HepG2 (cell line): ENCODE measurements at regions not wholly inside any gene's neighbourhood (a gene's known extent, or its start where the extent isn't known, plus 50 kb on each side); places are given as distances from the start of the nearest gene placed in this dataset.

Experiments
- ATAC-seq: fragments of 200-7000 bp; cut with Tn5 transposase; 3 replicates; pipeline ENCODE4 v1.9.1; 2020; ENCODE audit warnings: mild to moderate bottlenecking, moderate library complexity
- BruUV-seq: library from RNA; stranded (reverse); fragments of 400-500 nt; replicated peaks from 2 replicates; lab custom pipeline; 2021; lab: Mats Ljungman, UMichigan
- CTCF ChIA-PET: fragments of 300-600 bp; formaldehyde crosslinking; extraction: SDS; loops from one replicate; lab custom pipeline; 2021; ENCODE audit warnings: low total read pairs, inconsistent platforms, low intra/inter-chr PET ratio; lab: Yijun Ruan, JAX
- POLR2A ChIA-PET: fragments of 350-600 bp; sonication (Branson Sonifier 250); formaldehyde crosslinking; loops from one replicate; lab custom pipeline; 2020; ENCODE audit warnings: antibody characterized with exemption, inconsistent platforms; lab: Yijun Ruan, JAX
- DNase-seq: peaks from one replicate; pipeline ENCODE4 v3.0.0-alpha.2; 2015; ENCODE audit warnings: low spot score
- FAIRE-seq: peaks from 3 replicates; lab custom pipeline; 2011; peaks lifted over from hg19 to GRCh38; lab: Jason Lieb, UNC
- H2AFZ ChIP-seq: one replicate; pipeline ENCODE4 v1.6.1; 2011; ENCODE audit warnings: low read length, inconsistent platforms
- H3K27ac ChIP-seq: fragments of 300-600 bp; 3 replicates; pipeline ENCODE4 v1.8.0; 2011; ENCODE audit warnings: mixed run types, mild to moderate bottlenecking, mixed read lengths, low read length, inconsistent platforms; ENCODE audit not compliant: insufficient read depth; ENCODE audit errors: extremely low read length
- H3K27me3 ChIP-seq, 2 experiments: fragments of 200-600 bp in 1 of 2; 2 replicates in 1 of 2; 3 replicates in 1 of 2; pipeline versions ENCODE4 v1.6.0 to v1.8.0; 2011; ENCODE audit warnings: low read length in 2 of 2, mild to moderate bottlenecking in 2 of 2, moderate library complexity in 2 of 2, inconsistent platforms in 1 of 2; ENCODE audit not compliant: insufficient read depth in 2 of 2, control insufficient read depth in 1 of 2
- H3K36me3 ChIP-seq, 2 experiments: fragments of 200-600 bp in 1 of 2; replicated peaks in 1 of 2; 2 replicates in 1 of 2; 3 replicates in 1 of 2; pipeline versions ENCODE4 v1.5.1 to v1.8.0; 2011; ENCODE audit warnings: low read length in 2 of 2, inconsistent platforms in 1 of 2; ENCODE audit not compliant: insufficient read depth in 2 of 2, control insufficient read depth in 1 of 2
- H3K4me1 ChIP-seq: 2 replicates; pipeline ENCODE4 v1.5.1; 2012; ENCODE audit warnings: low read length, inconsistent platforms; ENCODE audit not compliant: insufficient read depth
- H3K4me2 ChIP-seq: 2 replicates; pipeline ENCODE4 v1.6.0; 2011; ENCODE audit warnings: low read depth, low read length, inconsistent platforms
- H3K4me3 ChIP-seq, 3 experiments: fragments of 200-600 bp in 1 of 3; sonication (generic), shearing (Covaris generic) in 1 of 3; replicated peaks in 1 of 3; 2 replicates each; pipeline ENCODE4 v1.5.1; 2011 to 2016; ENCODE audit warnings: low read length in 3 of 3, inconsistent platforms in 2 of 3, low read depth in 2 of 3, mild to moderate bottlenecking in 2 of 3, control low read depth in 1 of 3, mixed read lengths in 1 of 3; ENCODE audit not compliant: insufficient read depth in 1 of 3
- H3K79me2 ChIP-seq: one replicate; pipeline ENCODE4 v1.6.1; 2011; ENCODE audit warnings: low read length, inconsistent platforms; ENCODE audit not compliant: insufficient read depth
- H3K9ac ChIP-seq: 2 replicates; pipeline ENCODE4 v1.6.0; 2011; ENCODE audit warnings: mild to moderate bottlenecking, low read depth, low read length, inconsistent platforms; ENCODE audit not compliant: insufficient read depth
- H3K9me3 ChIP-seq: 2 replicates; pipeline ENCODE4 v1.5.1; 2012; ENCODE audit warnings: mild to moderate bottlenecking, low read length
- H4K20me1 ChIP-seq: 2 replicates; pipeline ENCODE4 v1.6.0; 2011; ENCODE audit warnings: inconsistent platforms, mild to moderate bottlenecking, low read length, moderate library complexity; ENCODE audit not compliant: insufficient read depth
- CENPX ChIP-seq: sonication (generic); formaldehyde crosslinking; IDR thresholded peaks from 2 replicates; pipeline ENCODE4 v1.9.0; 2021; ENCODE audit warnings: mild to moderate bottlenecking, missing genetic modification reagents, moderate library complexity
- GABPA ChIP-seq, 2 experiments: IDR thresholded peaks; 2 replicates each; pipeline ENCODE4 v1.6.1; 2011 to 2016; ENCODE audit warnings: low read depth in 2 of 2, low read length in 1 of 2, missing biosample characterization in 1 of 2, missing genetic modification characterization in 1 of 2
- HOXD1 ChIP-seq: sonication (generic); formaldehyde crosslinking; IDR thresholded peaks from 2 replicates; pipeline ENCODE4 v1.5.0; 2020; ENCODE audit warnings: missing genetic modification reagents
- NFATC3 ChIP-seq: sonication (generic); formaldehyde crosslinking; IDR thresholded peaks from 2 replicates; pipeline ENCODE4 v1.5.1; 2020; ENCODE audit warnings: mild to moderate bottlenecking, missing genetic modification reagents
- ZFP36L2 ChIP-seq: sonication (generic); formaldehyde crosslinking; IDR thresholded peaks from 2 replicates; pipeline ENCODE4 v1.4.0; 2020; ENCODE audit warnings: missing genetic modification reagents
- ZKSCAN5 ChIP-seq: sonication (generic); formaldehyde crosslinking; IDR thresholded peaks from 2 replicates; pipeline ENCODE4 v1.5.1; 2020; ENCODE audit warnings: mild to moderate bottlenecking, missing genetic modification reagents
- ZNF577 ChIP-seq: sonication (generic); formaldehyde crosslinking; IDR thresholded peaks from 2 replicates; pipeline ENCODE4 v1.4.0; 2020; ENCODE audit warnings: mild to moderate bottlenecking, low read depth, missing genetic modification reagents, borderline replicate concordance
- WGBS: methylation state at CpG from one replicate; pipeline ENCODE4 v1.1.6; 2017; ENCODE audit warnings: low lambda C conversion rate; 5-methylcytosine and 5-hydroxymethylcytosine counted together
- in situ Hi-C: cut with HindIII; loops from 2 replicates; pipeline ENCODE4 v1.10.0; 2017; ENCODE audit warnings: low pct_unique_long_range_greater_than_20kb; ENCODE audit not compliant: extremely low pct_ligation_motif_present
- intact Hi-C: fragments of 100-400 bp; cut with micrococcal nuclease; formaldehyde crosslinking; loops from one replicate; pipeline ENCODE4 v1.10.0; 2022; ENCODE audit not compliant: unreplicated experiment
- TF ChIP-seq, protein P1 (sequence below): sonication (generic); formaldehyde crosslinking; IDR thresholded peaks from 2 replicates; pipeline ENCODE4 v1.5.0; 2020; ENCODE audit warnings: mild to moderate bottlenecking, missing genetic modification reagents, borderline replicate concordance
- TF ChIP-seq, protein P2 (sequence below): sonication (generic); formaldehyde crosslinking; IDR thresholded peaks from 2 replicates; pipeline ENCODE4 v1.5.0; 2020; ENCODE audit warnings: missing genetic modification reagents, mild to moderate bottlenecking, borderline replicate concordance
- TF ChIP-seq, protein P3 (sequence below): sonication (generic); formaldehyde crosslinking; IDR thresholded peaks from 2 replicates; pipeline ENCODE4 v1.5.0; 2020; ENCODE audit warnings: mild to moderate bottlenecking, missing genetic modification reagents
- TF ChIP-seq, protein P4 (sequence below): IDR thresholded peaks from 2 replicates; pipeline ENCODE4 v1.6.1; 2012; ENCODE audit warnings: inconsistent platforms

DNA sequence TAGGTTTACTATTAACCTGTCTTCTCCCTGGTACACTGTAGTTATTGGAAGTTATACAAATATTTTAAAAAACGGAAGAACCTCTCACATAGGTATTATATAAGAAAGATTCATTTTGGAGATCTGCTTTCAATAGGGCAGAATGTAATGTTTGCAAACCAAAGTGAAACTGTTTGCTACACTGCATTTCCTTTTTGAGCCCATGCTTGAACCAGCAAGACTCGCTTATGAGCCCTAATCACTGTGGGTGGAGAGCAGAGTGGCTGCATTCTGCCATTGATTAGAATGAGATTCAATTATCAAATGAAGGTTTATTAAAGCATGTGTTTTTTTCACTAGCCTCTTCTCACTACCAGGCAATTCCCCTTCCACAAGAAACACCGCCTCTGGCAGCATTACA, 589.7 kb downstream of the CDH11 start:
- no peak overlapping the region for H3K27ac ChIP-seq
- in situ Hi-C loops (no loop called here), intact Hi-C loops (no loop called here)
- no peak overlapping the region for H3K9ac ChIP-seq
- CTCF ChIA-PET = no interaction called here
- H3K79me2 ChIP-seq = no peaks in the 10 kb centered on the region
- H3K4me3 ChIP-seq = no peak overlapping the region
- no TSS peak for BruUV-seq
- no peak for ATAC-seq
- POLR2A ChIA-PET = no interaction called here
- no peak for FAIRE-seq
- no peak overlapping the region for H2AFZ ChIP-seq
- no peaks in the 10 kb centered on the region for H4K20me1 ChIP-seq
- under 1% methylated on average over 3 of the region's 3 CpGs for WGBS
- TF ChIP-seq, protein P1, sequence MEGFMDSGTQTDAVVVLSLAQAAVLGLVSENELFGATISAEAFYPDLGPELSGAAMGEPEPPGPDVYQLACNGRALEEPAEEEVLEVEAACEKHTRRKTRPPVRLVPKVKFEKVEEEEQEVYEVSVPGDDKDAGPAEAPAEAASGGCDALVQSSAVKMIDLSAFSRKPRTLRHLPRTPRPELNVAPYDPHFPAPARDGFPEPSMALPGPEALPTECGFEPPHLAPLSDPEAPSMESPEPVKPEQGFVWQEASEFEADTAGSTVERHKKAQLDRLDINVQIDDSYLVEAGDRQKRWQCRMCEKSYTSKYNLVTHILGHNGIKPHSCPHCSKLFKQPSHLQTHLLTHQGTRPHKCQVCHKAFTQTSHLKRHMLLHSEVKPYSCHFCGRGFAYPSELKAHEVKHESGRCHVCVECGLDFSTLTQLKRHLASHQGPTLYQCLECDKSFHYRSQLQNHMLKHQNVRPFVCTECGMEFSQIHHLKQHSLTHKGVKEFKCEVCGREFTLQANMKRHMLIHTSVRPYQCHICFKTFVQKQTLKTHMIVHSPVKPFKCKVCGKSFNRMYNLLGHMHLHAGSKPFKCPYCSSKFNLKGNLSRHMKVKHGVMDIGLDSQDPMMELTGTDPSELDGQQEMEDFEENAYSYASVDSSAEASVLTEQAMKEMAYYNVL (CRISPR knock-in tag) = no peak
- no peak for TF ChIP-seq ZNF577 (CRISPR knock-in tag)
- no peak for TF ChIP-seq ZKSCAN5 (CRISPR knock-in tag)
- TF ChIP-seq GABPA (IDR thresholded peaks at IDR 0.05; ENCODE audit: low read depth, low read length) = no peak
- no peak for TF ChIP-seq GABPA (CRISPR knock-in tag; IDR thresholded peaks at IDR 0.05; ENCODE audit: low read depth)
- TF ChIP-seq NFATC3 (CRISPR knock-in tag) = no peak
- TF ChIP-seq, protein P2, sequence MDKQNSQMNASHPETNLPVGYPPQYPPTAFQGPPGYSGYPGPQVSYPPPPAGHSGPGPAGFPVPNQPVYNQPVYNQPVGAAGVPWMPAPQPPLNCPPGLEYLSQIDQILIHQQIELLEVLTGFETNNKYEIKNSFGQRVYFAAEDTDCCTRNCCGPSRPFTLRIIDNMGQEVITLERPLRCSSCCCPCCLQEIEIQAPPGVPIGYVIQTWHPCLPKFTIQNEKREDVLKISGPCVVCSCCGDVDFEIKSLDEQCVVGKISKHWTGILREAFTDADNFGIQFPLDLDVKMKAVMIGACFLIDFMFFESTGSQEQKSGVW (CRISPR knock-in tag) = no peak
- no peak for TF ChIP-seq ZFP36L2
- TF ChIP-seq, protein P3, sequence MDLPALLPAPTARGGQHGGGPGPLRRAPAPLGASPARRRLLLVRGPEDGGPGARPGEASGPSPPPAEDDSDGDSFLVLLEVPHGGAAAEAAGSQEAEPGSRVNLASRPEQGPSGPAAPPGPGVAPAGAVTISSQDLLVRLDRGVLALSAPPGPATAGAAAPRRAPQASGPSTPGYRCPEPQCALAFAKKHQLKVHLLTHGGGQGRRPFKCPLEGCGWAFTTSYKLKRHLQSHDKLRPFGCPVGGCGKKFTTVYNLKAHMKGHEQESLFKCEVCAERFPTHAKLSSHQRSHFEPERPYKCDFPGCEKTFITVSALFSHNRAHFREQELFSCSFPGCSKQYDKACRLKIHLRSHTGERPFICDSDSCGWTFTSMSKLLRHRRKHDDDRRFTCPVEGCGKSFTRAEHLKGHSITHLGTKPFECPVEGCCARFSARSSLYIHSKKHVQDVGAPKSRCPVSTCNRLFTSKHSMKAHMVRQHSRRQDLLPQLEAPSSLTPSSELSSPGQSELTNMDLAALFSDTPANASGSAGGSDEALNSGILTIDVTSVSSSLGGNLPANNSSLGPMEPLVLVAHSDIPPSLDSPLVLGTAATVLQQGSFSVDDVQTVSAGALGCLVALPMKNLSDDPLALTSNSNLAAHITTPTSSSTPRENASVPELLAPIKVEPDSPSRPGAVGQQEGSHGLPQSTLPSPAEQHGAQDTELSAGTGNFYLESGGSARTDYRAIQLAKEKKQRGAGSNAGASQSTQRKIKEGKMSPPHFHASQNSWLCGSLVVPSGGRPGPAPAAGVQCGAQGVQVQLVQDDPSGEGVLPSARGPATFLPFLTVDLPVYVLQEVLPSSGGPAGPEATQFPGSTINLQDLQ (CRISPR knock-in tag) = no peak
- TF ChIP-seq HOXD1 (CRISPR knock-in tag) = no peak
- no peak for TF ChIP-seq CENPX (CRISPR knock-in tag)
- TF ChIP-seq, protein P4, sequence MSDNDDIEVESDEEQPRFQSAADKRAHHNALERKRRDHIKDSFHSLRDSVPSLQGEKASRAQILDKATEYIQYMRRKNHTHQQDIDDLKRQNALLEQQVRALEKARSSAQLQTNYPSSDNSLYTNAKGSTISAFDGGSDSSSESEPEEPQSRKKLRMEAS = no peak
- H3K9me3 ChIP-seq = peaks cover 14% of the 10 kb centered on the region
- H3K4me2 ChIP-seq = no peak overlapping the region
- no peaks in the 10 kb centered on the region for H3K27me3 ChIP-seq
- DNase-seq = no peak
- no peaks in the 10 kb centered on the region for H3K36me3 ChIP-seq
- no peaks in the 10 kb centered on the region for H3K4me1 ChIP-seq
